Uterus (tissue), 2 donors: ENCODE measurements at regions not wholly inside any gene's neighbourhood (a gene's known extent, or its start where the extent isn't known, plus 50 kb on each side); places are given as distances from the start of the nearest gene placed in this dataset.

Experiments
- CTCF ChIP-seq, 4 experiments: fragments of 200-600 bp in 2 of 4; fragments of 450-650 bp in 2 of 4; sonication (generic) in 2 of 4; IDR thresholded peaks; one replicate each; pipeline ENCODE4 v1.5.1; 2016 to 2019; ENCODE audit warnings: antibody characterized with exemption in 4 of 4, mild to moderate bottlenecking in 2 of 4, moderate library complexity in 1 of 4
- POLR2A ChIP-seq, 2 donors: fragments of 450-650 bp; IDR thresholded peaks; one replicate each; pipeline ENCODE4 v1.6.1; 2016; ENCODE audit warnings: antibody characterized with exemption in 2 of 2, mild to moderate bottlenecking in 1 of 2, moderate library complexity in 1 of 2

- TF ChIP-seq POLR2A (IDR thresholded peaks at IDR 0.05) (no peak), CTCF (IDR thresholded peaks at IDR 0.05) (no peak)
Observed at GRCh38 chr3:77868725-77869124, 828.8 kb downstream of the ROBO2 start.
